Central memory CD4-positive, alpha-beta T cell (primary cell): ENCODE measurements at regions not wholly inside any gene's neighbourhood (a gene's known extent, or its start where the extent isn't known, plus 50 kb on each side); places are given as distances from the start of the nearest gene placed in this dataset.

Experiments
- DNase-seq: peaks from one replicate; pipeline ENCODE4 v3.0.0; 2022

- no peak for DNase-seq
Observed at GRCh38 chr10:36087006-36088005, 445.2 kb upstream of the FZD8 start.

- DNase-seq, result no peak
Observed at GRCh38 chr10:36075196-36075595, 433.1 kb upstream of the FZD8 start.

- DNase-seq, result no peak
Observed at GRCh38 chr10:36073796-36074345, 431.8 kb upstream of the FZD8 start.

GRCh38 chr10:36068542-36068941, 426.4 kb upstream of the FZD8 start:
- DNase-seq, result no peak

- no peak for DNase-seq
Observed at GRCh38 chr10:36067748-36068147, 425.7 kb upstream of the FZD8 start.

- DNase-seq, result no peak
Observed at GRCh38 chr10:36066850-36067249, 424.8 kb upstream of the FZD8 start.

- no peak for DNase-seq
Observed at GRCh38 chr10:36066102-36066501, 424.0 kb upstream of the FZD8 start.

- no peak for DNase-seq
Observed at GRCh38 chr10:36063396-36063795, 421.3 kb upstream of the FZD8 start.

GRCh38 chr10:36057731-36058130, 415.6 kb upstream of the FZD8 start:
- DNase-seq, result no peak

- no peak for DNase-seq
Observed at GRCh38 chr10:36057180-36057579, 415.1 kb upstream of the FZD8 start.

GRCh38 chr10:36053775-36054174, 411.7 kb upstream of the FZD8 start:
- no peak for DNase-seq

- DNase-seq, result no peak
Observed at GRCh38 chr10:36053271-36053670, 411.2 kb upstream of the FZD8 start.

GRCh38 chr10:36051500-36051991, 409.4 kb upstream of the FZD8 start:
- no peak for DNase-seq

GRCh38 chr10:36050763-36051499, 408.8 kb upstream of the FZD8 start:
- no peak for DNase-seq

- DNase-seq, result no peak
Observed at GRCh38 chr10:36048780-36049179, 406.7 kb upstream of the FZD8 start.

GRCh38 chr10:36048236-36048635, 406.1 kb upstream of the FZD8 start:
- DNase-seq, result no peak

GRCh38 chr10:36042135-36042534, 400.0 kb upstream of the FZD8 start:
- no peak for DNase-seq

GRCh38 chr10:36038316-36038955, 396.3 kb upstream of the FZD8 start:
- no peak for DNase-seq

- DNase-seq, result no peak
Observed at GRCh38 chr10:36036137-36036536, 394.0 kb upstream of the FZD8 start.

- no peak for DNase-seq
Observed at GRCh38 chr10:36033808-36034207, 391.7 kb upstream of the FZD8 start.

GRCh38 chr10:36030516-36030915, 388.4 kb upstream of the FZD8 start:
- no peak for DNase-seq

- no peak for DNase-seq
Observed at GRCh38 chr10:36026656-36027390, 384.7 kb upstream of the FZD8 start.
